ENCODE measurements at regions not wholly inside any gene's neighbourhood (a gene's known extent, or its start where the extent isn't known, plus 50 kb on each side); places are given as distances from the start of the nearest gene placed in this dataset.

DNA sequence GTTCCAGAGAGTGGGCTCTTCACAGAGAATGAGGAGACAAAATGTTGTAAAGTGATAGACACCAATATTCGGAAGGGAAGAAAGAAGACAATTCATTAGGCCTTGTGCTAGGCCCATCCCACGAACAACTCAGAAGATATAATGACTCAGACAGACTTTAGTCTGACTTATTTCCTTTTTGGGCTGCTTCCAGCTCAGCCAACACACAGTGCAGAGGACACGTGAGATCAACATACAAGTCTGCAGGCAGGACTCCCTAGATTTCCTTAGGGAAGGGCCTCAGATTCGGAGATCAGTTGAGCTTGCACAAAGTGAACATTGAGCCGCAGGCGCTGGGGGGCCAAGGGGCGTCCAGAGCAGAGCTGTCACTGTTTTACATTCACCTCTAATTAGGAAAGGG is 290.7 kb upstream of the TENM3 start:
- ChIA-PET POLR2A (ENCODE audit: unreplicated experiment) (no interaction called here), CTCF (no interaction called here)
- H3K56ac ChIP-seq (ENCODE audit: extremely low read depth, insufficient read depth, low read length): no peak overlapping the region; the same call in 1 of the 2 replicates
- peak overlapping the region; percentile 77 for H2AK9ac ChIP-seq (replicated peaks; ENCODE audit: low read depth, low read length, poor library complexity)
- peak overlapping the region in 1 of 2 experiments; percentile 65; a peak in 2 of 4 replicates for H4K8ac ChIP-seq (ENCODE audit: low read depth in 2 of 2, low read length in 2 of 2)
- no peak overlapping the region for H3K4me2 ChIP-seq (ENCODE audit: low read depth, low read length)
- 4% methylated on average over 5 of the region's 7 CpGs; no CpG with 5 or more reads in 1 of the 2 experiments for WGBS, 2 experiments (ENCODE audit: extremely low coverage in 2 of 2, insufficient read length in 1 of 2)
- H2AK5ac ChIP-seq (ENCODE audit: low read depth, low read length): no peak overlapping the region; the same call in 1 of the 2 replicates
- peak overlapping the region; percentile 39 for H3K27ac ChIP-seq (ENCODE audit: insufficient read depth, low read length)
- peak overlapping the region; percentile 76 for H2BK5ac ChIP-seq (ENCODE audit: low read depth, low read length, poor library complexity, severe bottlenecking)
- H3K4me1 ChIP-seq (ENCODE audit: control insufficient read depth, insufficient read depth, low read length): peaks cover 6% of the 10 kb centered on the region
- H3K9me1 ChIP-seq (ENCODE audit: insufficient read depth, low read length): 0 out of 2 replicates have a peak, but pooled peaks cover 3% of the 10 kb centered on the region
- H4K5ac ChIP-seq (ENCODE audit: low read depth, low read length): peak overlapping the region; percentile 40; the same call in 1 of the 2 replicates
- DNase-seq (peak; percentile 96), ATAC-seq (ENCODE audit: low read depth) (peak; percentile 85)
- peak overlapping the region; percentile 63; the same call in 1 of the 2 replicates for H3K23ac ChIP-seq (ENCODE audit: low read depth, low read length)
- no peaks in the 10 kb centered on the region for H3K27me3 ChIP-seq (ENCODE audit: control insufficient read depth, insufficient read depth, low read length)
- intact Hi-C loops (cut with micrococcal nuclease): loop anchor here (10.0 kb wide), 2 partner anchors 602 to 972 kb away; no protein-coding TSS in a partner anchor
- H4K91ac ChIP-seq (ENCODE audit: insufficient read depth, low read depth, low read length): peak overlapping the region; percentile 63
- H2BK20ac ChIP-seq (ENCODE audit: low read depth, low read length): peak overlapping the region; percentile 82
- dilution Hi-C loops (cut with HindIII; ENCODE audit: low sequenced_read_pairs, unreplicated experiment): no loop called here
- H3K36me3 ChIP-seq (ENCODE audit: control insufficient read depth, insufficient read depth, low read length): no peaks in the 10 kb centered on the region
- peak overlapping the region; percentile 24; the same call in 1 of the 2 replicates for H3K18ac ChIP-seq (ENCODE audit: low read depth, low read length)
- peak overlapping the region; percentile 80 for H2AFZ ChIP-seq (replicated peaks; ENCODE audit: low read length, poor library complexity)
- H3K4ac ChIP-seq (ENCODE audit: low read depth, low read length): peak overlapping the region; percentile 76
- no peaks in the 10 kb centered on the region for H3K9me3 ChIP-seq (ENCODE audit: control insufficient read depth, insufficient read depth, low read length)
- no peak overlapping the region for H3K9ac ChIP-seq (ENCODE audit: low read depth, low read length)
- H3K79me1 ChIP-seq (ENCODE audit: low read depth in 1 of 2, low read length in 2 of 2): no peaks in the 10 kb centered on the region
- in situ Hi-C loops (cut with MboI; ENCODE audit: low sequenced_read_pairs): no loop called here
- BruUV-seq (replicated peaks): no TSS peak
- TF ChIP-seq MXI1 (IDR thresholded peaks at IDR 0.05; ENCODE audit: borderline replicate concordance, low read depth, low read length): peak; percentile 51; the same call in 1 of the 2 replicates
- TF ChIP-seq FOS (IDR thresholded peaks at IDR 0.05; ENCODE audit: low read depth, low read length): peak; percentile 56
- peak; percentile 92 for TF ChIP-seq BHLHE40 (IDR thresholded peaks at IDR 0.05; ENCODE audit: low read depth, low read length)
- TF ChIP-seq, protein P1, sequence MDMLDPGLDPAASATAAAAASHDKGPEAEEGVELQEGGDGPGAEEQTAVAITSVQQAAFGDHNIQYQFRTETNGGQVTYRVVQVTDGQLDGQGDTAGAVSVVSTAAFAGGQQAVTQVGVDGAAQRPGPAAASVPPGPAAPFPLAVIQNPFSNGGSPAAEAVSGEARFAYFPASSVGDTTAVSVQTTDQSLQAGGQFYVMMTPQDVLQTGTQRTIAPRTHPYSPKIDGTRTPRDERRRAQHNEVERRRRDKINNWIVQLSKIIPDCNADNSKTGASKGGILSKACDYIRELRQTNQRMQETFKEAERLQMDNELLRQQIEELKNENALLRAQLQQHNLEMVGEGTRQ (IDR thresholded peaks at IDR 0.05; ENCODE audit: low read depth, low read length): peak; percentile 67
- no peak for TF ChIP-seq CEBPB (IDR thresholded peaks at IDR 0.05; ENCODE audit: low read depth, low read length)
- H3K14ac ChIP-seq (replicated peaks; ENCODE audit: low read depth, low read length): peak overlapping the region; percentile 33
- H2BK15ac ChIP-seq (ENCODE audit: low read depth, low read length): peak overlapping the region; percentile 45; the same call in 2 of the 3 replicates
- H2BK120ac ChIP-seq (ENCODE audit: low read depth, low read length): peak overlapping the region; percentile 87
- H4K20me1 ChIP-seq (ENCODE audit: insufficient read depth, low read length): no peaks in the 10 kb centered on the region
- H3K4me3 ChIP-seq (ENCODE audit: insufficient read depth, low read depth, low read length): no peak overlapping the region

Data from IMR-90 (cell line).